Esophagus mucosa (tissue), 1 donor: ENCODE measurements at regions not wholly inside any gene's neighbourhood (a gene's known extent, or its start where the extent isn't known, plus 50 kb on each side); places are given as distances from the start of the nearest gene placed in this dataset.
"Not testable (repeated sequence)": the region's sequence is repeated elsewhere in the genome, so short reads cannot be mapped to it uniquely, and the experiment has no call there.

Source experiments
- ATAC-seq: fragments of 200-7000 bp; cut with Tn5 transposase; one replicate; pipeline ENCODE4 v1.9.1; 2020
- donor health status: DM: yes; HTN: yes; CAD: no.

- ATAC-seq: no peak
These were observed 508.0 kb downstream of the GADD45G start for GRCh38 chr9:90112788-90113187.

GRCh38 chr9:90114641-90115425 lies 510.0 kb downstream of the GADD45G start:
- ATAC-seq: peak; percentile 57

- no peak for ATAC-seq
These were observed 517.0 kb downstream of the GADD45G start for GRCh38 chr9:90121762-90122161.

- no peak for ATAC-seq
These were observed 517.7 kb downstream of the DIRAS2 start for GRCh38 chr9:90124961-90125360.

- no peak for ATAC-seq
These were observed 514.7 kb downstream of the DIRAS2 start for GRCh38 chr9:90127923-90128322.

GRCh38 chr9:90128587-90129190 lies 513.9 kb downstream of the DIRAS2 start:
- no peak for ATAC-seq

GRCh38 chr9:90129446-90129845 lies 513.2 kb downstream of the DIRAS2 start:
- ATAC-seq: no peak

- no peak for ATAC-seq
These were observed 511.1 kb downstream of the DIRAS2 start for GRCh38 chr9:90131568-90131967.

- ATAC-seq: no peak
These were observed 509.8 kb downstream of the DIRAS2 start for GRCh38 chr9:90132866-90133265.

GRCh38 chr9:90137801-90138200 lies 504.8 kb downstream of the DIRAS2 start:
- ATAC-seq: no peak

- ATAC-seq: no peak
These were observed 502.3 kb downstream of the DIRAS2 start for GRCh38 chr9:90140131-90140818.

- ATAC-seq: peak; percentile 20
These were observed 500.9 kb downstream of the DIRAS2 start for GRCh38 chr9:90141723-90142122.

- ATAC-seq: no peak
These were observed 500.0 kb downstream of the DIRAS2 start for GRCh38 chr9:90142580-90142979.

- ATAC-seq: no peak
These were observed 495.2 kb downstream of the DIRAS2 start for GRCh38 chr9:90147426-90147825.

GRCh38 chr9:90156318-90156717 lies 486.3 kb downstream of the DIRAS2 start:
- no peak for ATAC-seq

GRCh38 chr9:90162326-90162725 lies 480.3 kb downstream of the DIRAS2 start:
- ATAC-seq: no peak

- no peak for ATAC-seq
These were observed 479.8 kb downstream of the DIRAS2 start for GRCh38 chr9:90162819-90163218.

- no peak for ATAC-seq
These were observed 477.3 kb downstream of the DIRAS2 start for GRCh38 chr9:90165281-90165680.

GRCh38 chr9:90166374-90166773 lies 476.2 kb downstream of the DIRAS2 start:
- not testable (repeated sequence) for ATAC-seq

GRCh38 chr9:90167914-90168313 lies 474.7 kb downstream of the DIRAS2 start:
- no peak for ATAC-seq

GRCh38 chr9:90169490-90169889 lies 473.1 kb downstream of the DIRAS2 start:
- ATAC-seq: no peak

GRCh38 chr9:90173935-90174334 lies 468.7 kb downstream of the DIRAS2 start:
- not testable (repeated sequence) for ATAC-seq

GRCh38 chr9:90174346-90174745 lies 468.3 kb downstream of the DIRAS2 start:
- ATAC-seq: not testable (repeated sequence)

- no peak for ATAC-seq
These were observed 467.4 kb downstream of the DIRAS2 start for GRCh38 chr9:90175257-90175656.
